Skin of body (tissue), 1 donor: ENCODE measurements at regions not wholly inside any gene's neighbourhood (a gene's known extent, or its start where the extent isn't known, plus 50 kb on each side); places are given as distances from the start of the nearest gene placed in this dataset.

ENCODE experiments used
- DNase-seq: peaks from one replicate; lab custom pipeline; 2025; lab: John Stamatoyannopoulos, UW

- DNase-seq: no peak
Measured at GRCh38 chr20:24738981-24739633, 210.0 kb upstream of the CST7 start.

- DNase-seq: no peak
Measured at GRCh38 chr20:24739746-24740145, 209.3 kb upstream of the CST7 start.

- DNase-seq: no peak
Measured at GRCh38 chr20:24741493-24742072, 207.5 kb upstream of the CST7 start.

- DNase-seq: no peak
Measured at GRCh38 chr20:24742436-24742835, 206.6 kb upstream of the CST7 start.

- DNase-seq: no peak
Measured at GRCh38 chr20:24742989-24743388, 206.1 kb upstream of the CST7 start.

- no peak for DNase-seq
Measured at GRCh38 chr20:24743641-24744040, 205.4 kb upstream of the CST7 start.

GRCh38 chr20:24744747-24745146 is 204.3 kb upstream of the CST7 start:
- DNase-seq: no peak

GRCh38 chr20:24745206-24745605 is 203.9 kb upstream of the CST7 start:
- DNase-seq: no peak

- no peak for DNase-seq
Measured at GRCh38 chr20:24745617-24746350, 203.3 kb upstream of the CST7 start.

GRCh38 chr20:24746351-24746685 is 202.8 kb upstream of the CST7 start:
- DNase-seq: no peak

- no peak for DNase-seq
Measured at GRCh38 chr20:24747010-24747712, 201.9 kb upstream of the CST7 start.

- no peak for DNase-seq
Measured at GRCh38 chr20:24747881-24748595, 201.0 kb upstream of the CST7 start.

GRCh38 chr20:24751551-24751950 is 197.5 kb upstream of the CST7 start:
- DNase-seq: no peak

- no peak for DNase-seq
Measured at GRCh38 chr20:24752612-24753011, 196.5 kb upstream of the CST7 start.

GRCh38 chr20:24753130-24753529 is 195.9 kb upstream of the CST7 start:
- no peak for DNase-seq

- DNase-seq: no peak
Measured at GRCh38 chr20:24754691-24755090, 194.4 kb upstream of the CST7 start.

GRCh38 chr20:24755411-24755922 is 193.6 kb upstream of the CST7 start:
- DNase-seq: no peak

GRCh38 chr20:24756292-24757025 is 192.6 kb upstream of the CST7 start:
- no peak for DNase-seq

- DNase-seq: no peak
Measured at GRCh38 chr20:24761220-24762065, 187.6 kb upstream of the CST7 start.

- no peak for DNase-seq
Measured at GRCh38 chr20:24762371-24762770, 186.7 kb upstream of the CST7 start.
